GM12874 (cell line): ENCODE measurements at regions not wholly inside any gene's neighbourhood (a gene's known extent, or its start where the extent isn't known, plus 50 kb on each side); places are given as distances from the start of the nearest gene placed in this dataset.

Experiments used
- CTCF ChIP-seq: IDR thresholded peaks from 2 replicates; pipeline ENCODE4 v1.5.1; 2011; ENCODE audit warnings: low read depth, mild to moderate bottlenecking, control low read depth, low read length, moderate library complexity; ENCODE audit not compliant: insufficient read depth

GRCh38 chr1:110746644-110747259, 72.0 kb upstream of the KCNA3 start:
- no peak for TF ChIP-seq CTCF

- no peak for TF ChIP-seq CTCF
Measured at GRCh38 chr1:110743397-110743796, 68.7 kb upstream of the KCNA3 start.

GRCh38 chr1:110736900-110737605, 62.3 kb upstream of the KCNA3 start:
- TF ChIP-seq CTCF: no peak

GRCh38 chr1:110734133-110734680, 59.5 kb upstream of the KCNA3 start:
- no peak for TF ChIP-seq CTCF

GRCh38 chr1:110731529-110731928, 56.8 kb upstream of the KCNA3 start:
- TF ChIP-seq CTCF: no peak

GRCh38 chr1:110728388-110729001, 53.8 kb upstream of the KCNA3 start:
- no peak for TF ChIP-seq CTCF

- TF ChIP-seq CTCF: no peak
Measured at GRCh38 chr1:110727246-110727645, 52.5 kb upstream of the KCNA3 start.
